Loucy (cell line): ENCODE measurements at regions not wholly inside any gene's neighbourhood (a gene's known extent, or its start where the extent isn't known, plus 50 kb on each side); places are given as distances from the start of the nearest gene placed in this dataset.

Source experiments
- H2AFZ ChIP-seq: fragments of 200-600 bp; sonication (generic); 2 replicates; pipeline ENCODE4 v1.6.0; 2016; ENCODE audit warnings: antibody characterized with exemption, mild to moderate bottlenecking, low read length, moderate library complexity
- H3F3A ChIP-seq: fragments of 200-600 bp; 2 replicates; pipeline ENCODE4 v1.6.0; 2016; ENCODE audit warnings: antibody characterized with exemption, low read depth, mild to moderate bottlenecking
- H3K27me3 ChIP-seq: fragments of 200-600 bp; sonication (generic); 2 replicates; pipeline ENCODE4 v1.6.1; 2014; ENCODE audit warnings: low read length, mild to moderate bottlenecking; ENCODE audit not compliant: insufficient read depth, poor library complexity, severe bottlenecking
- H3K36me3 ChIP-seq: fragments of 200-600 bp; sonication (generic); 2 replicates; pipeline ENCODE4 v1.6.1; 2016; ENCODE audit warnings: low read length; ENCODE audit not compliant: insufficient read depth
- H3K4me1 ChIP-seq: fragments of 200-600 bp; sonication (generic); 2 replicates; pipeline ENCODE4 v1.5.1; 2014; ENCODE audit warnings: low read length, mild to moderate bottlenecking; ENCODE audit not compliant: insufficient read depth, poor library complexity, severe bottlenecking
- H3K4me2 ChIP-seq: fragments of 200-600 bp; sonication (generic); 2 replicates; pipeline ENCODE4 v1.6.0; 2014; ENCODE audit warnings: antibody characterized with exemption, low read length, low read depth, mild to moderate bottlenecking; ENCODE audit not compliant: poor library complexity, severe bottlenecking
- H3K4me3 ChIP-seq: fragments of 200-600 bp; sonication (generic); 2 replicates; pipeline ENCODE4 v1.5.1; 2014; ENCODE audit warnings: low read length, mild to moderate bottlenecking, mixed read lengths; ENCODE audit not compliant: poor library complexity, severe bottlenecking
- H3K79me2 ChIP-seq: fragments of 200-600 bp; sonication (generic); 2 replicates; pipeline ENCODE4 v1.6.1; 2014; ENCODE audit warnings: low read length; ENCODE audit not compliant: insufficient read depth
- H3K9ac ChIP-seq: fragments of 200-600 bp; sonication (generic); 2 replicates; pipeline ENCODE4 v1.6.0; 2014; ENCODE audit warnings: mild to moderate bottlenecking, low read depth, low read length, moderate library complexity; ENCODE audit not compliant: poor library complexity, severe bottlenecking
- H3K9me2 ChIP-seq: fragments of 200-600 bp; sonication (generic); replicated peaks from 2 replicates; pipeline ENCODE4 v1.6.1; 2016; ENCODE audit warnings: low read depth, low read length, mixed read lengths
- H3K9me3 ChIP-seq: fragments of 200-600 bp; sonication (generic); 2 replicates; pipeline ENCODE4 v1.6.1; 2014; ENCODE audit warnings: mild to moderate bottlenecking, antibody characterized with exemption, low read length, low read depth; ENCODE audit not compliant: insufficient read depth
- H4K20me1 ChIP-seq: fragments of 200-600 bp; sonication (generic); 2 replicates; pipeline ENCODE4 v1.6.0; 2014; ENCODE audit warnings: antibody characterized with exemption, low read length, mild to moderate bottlenecking; ENCODE audit not compliant: insufficient read depth, poor library complexity, severe bottlenecking
- EZH2phosphoT487 ChIP-seq: fragments of 200-600 bp; IDR thresholded peaks from 2 replicates; pipeline ENCODE4 v1.6.1; 2018; ENCODE audit warnings: antibody characterized with exemption, mild to moderate bottlenecking, moderate library complexity, borderline replicate concordance
- TF ChIP-seq, protein P1 (sequence below): fragments of 200-600 bp; sonication (generic); conservative IDR thresholded peaks from 2 replicates; pipeline ENCODE4 v1.5.1; 2014; ENCODE audit warnings: mild to moderate bottlenecking, antibody characterized with exemption, low read length

DNA sequence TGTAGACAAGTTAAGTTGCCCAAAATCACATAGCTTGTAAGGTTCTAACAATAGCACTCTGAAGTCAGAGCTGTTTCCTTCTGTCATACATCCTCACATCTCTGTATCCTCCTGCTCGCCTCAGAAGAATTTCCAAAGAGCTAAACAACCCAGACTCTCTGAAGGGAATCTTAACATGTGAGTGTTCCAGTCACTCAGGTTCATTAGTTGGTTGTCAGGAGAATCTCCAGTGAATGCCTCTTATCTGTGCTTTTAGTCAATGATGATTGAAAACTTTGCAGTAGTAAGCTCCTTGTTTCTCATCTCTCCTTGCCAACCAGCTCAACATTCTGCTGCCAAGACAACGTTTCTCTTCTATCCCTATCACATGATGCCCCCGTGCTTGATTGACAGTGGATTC, 195.5 kb downstream of the C11orf91 start:
- H2AFZ ChIP-seq, result no peak overlapping the region
- H3K27me3 ChIP-seq, result no peaks in the 10 kb centered on the region
- H3K9me2 ChIP-seq, result no peaks in the 10 kb centered on the region
- H3K36me3 ChIP-seq, result no peaks in the 10 kb centered on the region
- no peaks in the 10 kb centered on the region for H4K20me1 ChIP-seq
- no peak overlapping the region for H3K9ac ChIP-seq
- no peaks in the 10 kb centered on the region for H3K9me3 ChIP-seq
- H3K4me3 ChIP-seq, result no peak overlapping the region
- no peaks in the 10 kb centered on the region for H3K79me2 ChIP-seq
- H3K4me1 ChIP-seq, result no peaks in the 10 kb centered on the region
- no peaks in the 10 kb centered on the region for H3F3A ChIP-seq
- no peak overlapping the region for H3K4me2 ChIP-seq
- TF ChIP-seq EZH2phosphoT487, result no peak
- TF ChIP-seq, protein P1, sequence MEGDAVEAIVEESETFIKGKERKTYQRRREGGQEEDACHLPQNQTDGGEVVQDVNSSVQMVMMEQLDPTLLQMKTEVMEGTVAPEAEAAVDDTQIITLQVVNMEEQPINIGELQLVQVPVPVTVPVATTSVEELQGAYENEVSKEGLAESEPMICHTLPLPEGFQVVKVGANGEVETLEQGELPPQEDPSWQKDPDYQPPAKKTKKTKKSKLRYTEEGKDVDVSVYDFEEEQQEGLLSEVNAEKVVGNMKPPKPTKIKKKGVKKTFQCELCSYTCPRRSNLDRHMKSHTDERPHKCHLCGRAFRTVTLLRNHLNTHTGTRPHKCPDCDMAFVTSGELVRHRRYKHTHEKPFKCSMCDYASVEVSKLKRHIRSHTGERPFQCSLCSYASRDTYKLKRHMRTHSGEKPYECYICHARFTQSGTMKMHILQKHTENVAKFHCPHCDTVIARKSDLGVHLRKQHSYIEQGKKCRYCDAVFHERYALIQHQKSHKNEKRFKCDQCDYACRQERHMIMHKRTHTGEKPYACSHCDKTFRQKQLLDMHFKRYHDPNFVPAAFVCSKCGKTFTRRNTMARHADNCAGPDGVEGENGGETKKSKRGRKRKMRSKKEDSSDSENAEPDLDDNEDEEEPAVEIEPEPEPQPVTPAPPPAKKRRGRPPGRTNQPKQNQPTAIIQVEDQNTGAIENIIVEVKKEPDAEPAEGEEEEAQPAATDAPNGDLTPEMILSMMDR, result no peak

DNA sequence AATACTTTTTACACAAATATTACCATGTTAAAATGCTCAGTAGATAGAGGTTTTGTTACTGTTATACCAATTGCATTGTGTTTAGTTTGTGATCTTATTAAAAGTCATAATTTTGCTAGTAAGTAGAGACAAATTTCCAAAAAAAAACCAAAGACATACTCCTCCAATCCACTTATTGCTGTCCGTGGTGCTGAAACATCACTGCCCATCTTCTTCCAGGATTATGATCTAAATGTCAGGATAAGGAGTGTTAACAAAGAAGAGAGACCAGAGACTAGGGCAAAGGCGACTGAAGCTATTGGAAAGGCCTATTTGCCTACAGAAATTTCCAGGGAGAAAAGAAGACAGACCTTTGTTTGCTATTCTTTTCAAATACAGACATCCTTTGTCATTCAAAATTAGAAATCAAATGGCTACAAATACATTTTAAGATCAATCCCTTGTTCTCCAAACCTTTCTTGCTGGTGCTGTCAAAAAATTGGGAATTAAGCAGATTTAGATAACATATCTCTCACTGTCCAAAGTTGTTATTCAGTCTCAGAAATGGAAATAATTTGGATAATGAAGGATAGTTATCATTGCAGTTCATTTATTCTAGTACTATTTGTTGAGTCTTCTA, 199.7 kb downstream of the C11orf91 start:
- no peaks in the 10 kb centered on the region for H3K4me1 ChIP-seq
- no peaks in the 10 kb centered on the region for H3K9me2 ChIP-seq
- TF ChIP-seq, protein P1, result no peak
- no peak for TF ChIP-seq EZH2phosphoT487
- no peak overlapping the region for H3K4me3 ChIP-seq
- H3F3A ChIP-seq, result no peaks in the 10 kb centered on the region
- H4K20me1 ChIP-seq, result no peaks in the 10 kb centered on the region
- H3K9me3 ChIP-seq, result no peaks in the 10 kb centered on the region
- H3K36me3 ChIP-seq, result no peaks in the 10 kb centered on the region
- H3K9ac ChIP-seq, result no peak overlapping the region
- no peak overlapping the region for H2AFZ ChIP-seq
- H3K27me3 ChIP-seq, result no peaks in the 10 kb centered on the region
- H3K4me2 ChIP-seq, result no peak overlapping the region
- H3K79me2 ChIP-seq, result no peaks in the 10 kb centered on the region

DNA sequence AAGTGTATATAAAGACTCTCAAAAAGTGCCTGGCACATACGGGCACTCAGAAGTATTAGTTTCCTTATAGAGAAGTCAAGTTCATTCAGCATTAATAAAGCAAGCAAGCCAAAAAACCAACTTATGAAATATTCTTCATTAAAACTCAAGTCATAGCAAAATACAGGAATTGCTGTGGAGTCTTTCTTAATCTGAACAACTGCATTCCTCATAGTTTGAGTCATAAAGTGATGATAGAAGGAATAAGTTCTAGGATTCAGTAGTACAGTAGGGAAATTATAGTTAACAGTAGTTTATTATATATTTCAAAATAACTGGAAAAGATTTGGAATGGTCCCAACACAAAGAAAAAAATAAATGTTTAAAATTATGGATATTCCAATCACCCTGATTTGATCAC, 200.3 kb downstream of the C11orf91 start:
- no peaks in the 10 kb centered on the region for H4K20me1 ChIP-seq
- no peaks in the 10 kb centered on the region for H3K27me3 ChIP-seq
- no peak overlapping the region for H3K4me2 ChIP-seq
- no peak overlapping the region for H3K9ac ChIP-seq
- no peaks in the 10 kb centered on the region for H3K9me2 ChIP-seq
- no peak overlapping the region for H3K4me3 ChIP-seq
- no peaks in the 10 kb centered on the region for H3K79me2 ChIP-seq
- no peaks in the 10 kb centered on the region for H3K9me3 ChIP-seq
- H3K36me3 ChIP-seq, result no peaks in the 10 kb centered on the region
- H2AFZ ChIP-seq, result no peak overlapping the region
- TF ChIP-seq EZH2phosphoT487, result no peak
- TF ChIP-seq, protein P1, result no peak
- no peaks in the 10 kb centered on the region for H3F3A ChIP-seq
- H3K4me1 ChIP-seq, result no peaks in the 10 kb centered on the region
